ENCODE measurements at regions not wholly inside any gene's neighbourhood (a gene's known extent, or its start where the extent isn't known, plus 50 kb on each side); places are given as distances from the start of the nearest gene placed in this dataset.

DNA sequence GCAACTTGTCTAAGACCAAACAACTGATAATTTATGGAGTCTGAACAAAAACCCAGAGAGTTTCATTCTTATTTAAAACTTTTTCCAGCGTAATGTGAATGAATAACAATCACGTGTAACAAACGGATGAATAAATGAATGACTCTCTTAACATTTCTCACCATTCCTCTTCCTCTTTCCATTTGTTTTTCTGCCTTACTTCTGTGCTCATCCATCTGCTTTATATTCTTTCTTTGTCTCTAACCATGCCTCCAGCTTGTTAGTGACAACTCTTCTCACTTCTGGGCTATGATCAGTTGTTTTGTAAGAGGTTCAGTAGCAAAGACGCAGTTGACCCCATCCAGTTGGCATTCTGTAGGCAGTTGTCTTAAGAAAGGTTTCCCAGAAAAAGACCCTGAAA lies 133.7 kb upstream of the MB21D2 start:
- TF ChIP-seq, protein P1, sequence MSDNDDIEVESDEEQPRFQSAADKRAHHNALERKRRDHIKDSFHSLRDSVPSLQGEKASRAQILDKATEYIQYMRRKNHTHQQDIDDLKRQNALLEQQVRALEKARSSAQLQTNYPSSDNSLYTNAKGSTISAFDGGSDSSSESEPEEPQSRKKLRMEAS (IDR thresholded peaks at IDR 0.05; ENCODE audit: insufficient read depth, insufficient read length) = no peak
- TF ChIP-seq, protein P2, sequence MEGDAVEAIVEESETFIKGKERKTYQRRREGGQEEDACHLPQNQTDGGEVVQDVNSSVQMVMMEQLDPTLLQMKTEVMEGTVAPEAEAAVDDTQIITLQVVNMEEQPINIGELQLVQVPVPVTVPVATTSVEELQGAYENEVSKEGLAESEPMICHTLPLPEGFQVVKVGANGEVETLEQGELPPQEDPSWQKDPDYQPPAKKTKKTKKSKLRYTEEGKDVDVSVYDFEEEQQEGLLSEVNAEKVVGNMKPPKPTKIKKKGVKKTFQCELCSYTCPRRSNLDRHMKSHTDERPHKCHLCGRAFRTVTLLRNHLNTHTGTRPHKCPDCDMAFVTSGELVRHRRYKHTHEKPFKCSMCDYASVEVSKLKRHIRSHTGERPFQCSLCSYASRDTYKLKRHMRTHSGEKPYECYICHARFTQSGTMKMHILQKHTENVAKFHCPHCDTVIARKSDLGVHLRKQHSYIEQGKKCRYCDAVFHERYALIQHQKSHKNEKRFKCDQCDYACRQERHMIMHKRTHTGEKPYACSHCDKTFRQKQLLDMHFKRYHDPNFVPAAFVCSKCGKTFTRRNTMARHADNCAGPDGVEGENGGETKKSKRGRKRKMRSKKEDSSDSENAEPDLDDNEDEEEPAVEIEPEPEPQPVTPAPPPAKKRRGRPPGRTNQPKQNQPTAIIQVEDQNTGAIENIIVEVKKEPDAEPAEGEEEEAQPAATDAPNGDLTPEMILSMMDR (IDR thresholded peaks at IDR 0.05; ENCODE audit: extremely low read depth in 1 of 2, insufficient read depth in 1 of 2, low read depth in 1 of 2, low read length in 2 of 2) = no peak
- no peak for TF ChIP-seq POLR2A (IDR thresholded peaks at IDR 0.05; ENCODE audit: low read depth, low read length)
- TF ChIP-seq EZH2 (IDR thresholded peaks at IDR 0.05; ENCODE audit: borderline replicate concordance, low read depth, low read length, severe bottlenecking) = no peak
- TF ChIP-seq JUN (IDR thresholded peaks at IDR 0.05; ENCODE audit: borderline replicate concordance, insufficient read depth, insufficient read length, low read depth) = no peak
- no peak for TF ChIP-seq POLR2AphosphoS5 (IDR thresholded peaks at IDR 0.05; ENCODE audit: insufficient read depth, low read depth, low read length)
